ENCODE measurements at regions not wholly inside any gene's neighbourhood (a gene's known extent, or its start where the extent isn't known, plus 50 kb on each side); places are given as distances from the start of the nearest gene placed in this dataset.

GRCh38 chr14:106115401-106115800 lies 589.0 kb downstream of the TMEM121 start:
- TF ChIP-seq, protein P1, sequence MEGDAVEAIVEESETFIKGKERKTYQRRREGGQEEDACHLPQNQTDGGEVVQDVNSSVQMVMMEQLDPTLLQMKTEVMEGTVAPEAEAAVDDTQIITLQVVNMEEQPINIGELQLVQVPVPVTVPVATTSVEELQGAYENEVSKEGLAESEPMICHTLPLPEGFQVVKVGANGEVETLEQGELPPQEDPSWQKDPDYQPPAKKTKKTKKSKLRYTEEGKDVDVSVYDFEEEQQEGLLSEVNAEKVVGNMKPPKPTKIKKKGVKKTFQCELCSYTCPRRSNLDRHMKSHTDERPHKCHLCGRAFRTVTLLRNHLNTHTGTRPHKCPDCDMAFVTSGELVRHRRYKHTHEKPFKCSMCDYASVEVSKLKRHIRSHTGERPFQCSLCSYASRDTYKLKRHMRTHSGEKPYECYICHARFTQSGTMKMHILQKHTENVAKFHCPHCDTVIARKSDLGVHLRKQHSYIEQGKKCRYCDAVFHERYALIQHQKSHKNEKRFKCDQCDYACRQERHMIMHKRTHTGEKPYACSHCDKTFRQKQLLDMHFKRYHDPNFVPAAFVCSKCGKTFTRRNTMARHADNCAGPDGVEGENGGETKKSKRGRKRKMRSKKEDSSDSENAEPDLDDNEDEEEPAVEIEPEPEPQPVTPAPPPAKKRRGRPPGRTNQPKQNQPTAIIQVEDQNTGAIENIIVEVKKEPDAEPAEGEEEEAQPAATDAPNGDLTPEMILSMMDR (IDR thresholded peaks at IDR 0.05), result no peak
- TF ChIP-seq EZH2 (IDR thresholded peaks at IDR 0.05; ENCODE audit: borderline replicate concordance, insufficient read depth, low read depth, low read length, poor library complexity, severe bottlenecking), result no peak
